Stimulated activated CD8-positive, alpha-beta memory T cell treated with anti-CD3 and anti-CD28 coated beads, Interleukin-15, amount 100 ng/mL, for 24 hours (primary cell): ENCODE measurements at regions not wholly inside any gene's neighbourhood (a gene's known extent, or its start where the extent isn't known, plus 50 kb on each side); places are given as distances from the start of the nearest gene placed in this dataset.
"Not testable (repeated sequence)": the region's sequence is repeated elsewhere in the genome, so short reads cannot be mapped to it uniquely, and the experiment has no call there.

Experiments
- DNase-seq: peaks from one replicate; pipeline ENCODE4 v3.0.0-alpha.2; 2020; ENCODE audit warnings: low read depth

- no peak for DNase-seq
These were observed 313.2 kb upstream of the DIO3 start for GRCh38 chr14:101247842-101248725.

GRCh38 chr14:101248840-101249675, 312.2 kb upstream of the DIO3 start:
- DNase-seq = no peak

- DNase-seq = no peak
These were observed 311.6 kb upstream of the DIO3 start for GRCh38 chr14:101249676-101250036.

- DNase-seq = no peak
These were observed 310.9 kb upstream of the DIO3 start for GRCh38 chr14:101250336-101250947.

GRCh38 chr14:101250948-101251811, 310.1 kb upstream of the DIO3 start:
- DNase-seq = no peak

- no peak for DNase-seq
These were observed 309.4 kb upstream of the DIO3 start for GRCh38 chr14:101251812-101252442.

GRCh38 chr14:101252443-101253214, 308.7 kb upstream of the DIO3 start:
- no peak for DNase-seq

GRCh38 chr14:101253948-101254347, 307.3 kb upstream of the DIO3 start:
- DNase-seq = no peak

GRCh38 chr14:101254805-101255764, 306.2 kb upstream of the DIO3 start:
- DNase-seq = no peak

GRCh38 chr14:101255765-101256125, 305.6 kb upstream of the DIO3 start:
- DNase-seq = no peak

GRCh38 chr14:101256266-101256665, 305.0 kb upstream of the DIO3 start:
- no peak for DNase-seq

- DNase-seq = no peak
These were observed 303.7 kb upstream of the DIO3 start for GRCh38 chr14:101257551-101257950.

- no peak for DNase-seq
These were observed 301.5 kb upstream of the DIO3 start for GRCh38 chr14:101259748-101260147.

- not testable (repeated sequence) for DNase-seq
These were observed 294.9 kb upstream of the DIO3 start for GRCh38 chr14:101266441-101266840.

- DNase-seq = no peak
These were observed 288.2 kb upstream of the DIO3 start for GRCh38 chr14:101273091-101273490.

GRCh38 chr14:101276309-101277091, 284.8 kb upstream of the DIO3 start:
- no peak for DNase-seq

- DNase-seq = no peak
These were observed 278.9 kb upstream of the DIO3 start for GRCh38 chr14:101282418-101282817.

- no peak for DNase-seq
These were observed 276.6 kb upstream of the DIO3 start for GRCh38 chr14:101284711-101285110.
